ENCODE measurements at regions not wholly inside any gene's neighbourhood (a gene's known extent, or its start where the extent isn't known, plus 50 kb on each side); places are given as distances from the start of the nearest gene placed in this dataset.

GRCh38 chr17:27958708-27959381 lies 65.7 kb upstream of the LYRM9 start (continued):
- TF ChIP-seq POLR2AphosphoS5 (IDR thresholded peaks at IDR 0.05; ENCODE audit: low read depth, low read length): no peak

DNA sequence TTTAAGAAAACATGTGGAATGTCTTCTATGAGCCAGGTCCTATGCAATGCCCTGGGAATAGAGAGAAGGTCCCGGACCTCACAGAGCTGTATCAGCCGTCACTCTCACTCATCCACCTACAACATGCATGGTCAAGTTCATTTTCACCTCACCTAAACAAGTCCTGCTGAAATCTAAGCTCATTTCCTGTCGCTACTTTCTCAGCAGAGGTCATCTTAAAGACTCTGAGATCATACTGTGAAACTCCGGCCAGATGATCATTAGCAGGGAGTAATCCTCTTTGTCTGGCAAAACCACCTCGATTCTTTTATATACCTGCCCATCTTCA lies 66.2 kb upstream of the LYRM9 start:
- Histone ChIP-seq H3K4me3 (ENCODE audit: low read depth in 2 of 2, low read length in 1 of 2) (no peak overlapping the region), H3K36me3 (replicated peaks in 1 of 2; ENCODE audit: control insufficient read depth in 1 of 2, insufficient read depth in 2 of 2, low read length in 1 of 2) (no peaks in the 10 kb centered on the region), H3K79me2 (ENCODE audit: insufficient read depth) (no peaks in the 10 kb centered on the region), H3K4me1 (ENCODE audit: control insufficient read depth in 1 of 2, insufficient read depth in 2 of 2, low read depth in 1 of 2, low read length in 1 of 2) (peaks cover 0 to 8% of the 10 kb centered on the region in 2 experiments; a peak in 1 of 4 replicates), H3K9me2 (no peaks in the 10 kb centered on the region), H3K4me2 (no peak overlapping the region), H3K9me3 (no peaks in the 10 kb centered on the region), H3K27me3 (ENCODE audit: insufficient read depth) (no peaks in the 10 kb centered on the region), H3K27ac (ENCODE audit: low read depth in 2 of 2, low read length in 1 of 2) (no peak overlapping the region), H4K20me1 (ENCODE audit: insufficient read depth) (no peaks in the 10 kb centered on the region), H2AFZ (ENCODE audit: low read depth) (no peak overlapping the region), H3K9ac (no peak overlapping the region), H3F3A (replicated peaks; ENCODE audit: insufficient read depth) (no peaks in the 10 kb centered on the region)
- WGBS (ENCODE audit: low lambda C conversion rate): 71% methylated on average over 5 of the region's 5 CpGs
- POLR2A ChIA-PET: no interaction called here
- no peak for DNase-seq
- CTCF ChIA-PET: interaction anchor here (0.7 kb wide), 1 partner anchor 26 kb away, joined by 3 read pairs; no protein-coding TSS in a partner anchor
- TF ChIP-seq EZH2phosphoT487 (IDR thresholded peaks at IDR 0.05; ENCODE audit: borderline replicate concordance, low read depth): no peak
- TF ChIP-seq MEF2A (IDR thresholded peaks at IDR 0.05; ENCODE audit: borderline replicate concordance, low read depth): no peak
- TF ChIP-seq, protein P1, sequence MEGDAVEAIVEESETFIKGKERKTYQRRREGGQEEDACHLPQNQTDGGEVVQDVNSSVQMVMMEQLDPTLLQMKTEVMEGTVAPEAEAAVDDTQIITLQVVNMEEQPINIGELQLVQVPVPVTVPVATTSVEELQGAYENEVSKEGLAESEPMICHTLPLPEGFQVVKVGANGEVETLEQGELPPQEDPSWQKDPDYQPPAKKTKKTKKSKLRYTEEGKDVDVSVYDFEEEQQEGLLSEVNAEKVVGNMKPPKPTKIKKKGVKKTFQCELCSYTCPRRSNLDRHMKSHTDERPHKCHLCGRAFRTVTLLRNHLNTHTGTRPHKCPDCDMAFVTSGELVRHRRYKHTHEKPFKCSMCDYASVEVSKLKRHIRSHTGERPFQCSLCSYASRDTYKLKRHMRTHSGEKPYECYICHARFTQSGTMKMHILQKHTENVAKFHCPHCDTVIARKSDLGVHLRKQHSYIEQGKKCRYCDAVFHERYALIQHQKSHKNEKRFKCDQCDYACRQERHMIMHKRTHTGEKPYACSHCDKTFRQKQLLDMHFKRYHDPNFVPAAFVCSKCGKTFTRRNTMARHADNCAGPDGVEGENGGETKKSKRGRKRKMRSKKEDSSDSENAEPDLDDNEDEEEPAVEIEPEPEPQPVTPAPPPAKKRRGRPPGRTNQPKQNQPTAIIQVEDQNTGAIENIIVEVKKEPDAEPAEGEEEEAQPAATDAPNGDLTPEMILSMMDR (IDR thresholded peaks at IDR 0.05): no peak
- no peak for TF ChIP-seq SMC3 (IDR thresholded peaks at IDR 0.05; ENCODE audit: low read depth, low read length)
- TF ChIP-seq TCF12 (IDR thresholded peaks at IDR 0.05): no peak
- TF ChIP-seq USF2 (IDR thresholded peaks at IDR 0.05; ENCODE audit: borderline replicate concordance, low read depth, low read length): no peak
- TF ChIP-seq, protein P2, sequence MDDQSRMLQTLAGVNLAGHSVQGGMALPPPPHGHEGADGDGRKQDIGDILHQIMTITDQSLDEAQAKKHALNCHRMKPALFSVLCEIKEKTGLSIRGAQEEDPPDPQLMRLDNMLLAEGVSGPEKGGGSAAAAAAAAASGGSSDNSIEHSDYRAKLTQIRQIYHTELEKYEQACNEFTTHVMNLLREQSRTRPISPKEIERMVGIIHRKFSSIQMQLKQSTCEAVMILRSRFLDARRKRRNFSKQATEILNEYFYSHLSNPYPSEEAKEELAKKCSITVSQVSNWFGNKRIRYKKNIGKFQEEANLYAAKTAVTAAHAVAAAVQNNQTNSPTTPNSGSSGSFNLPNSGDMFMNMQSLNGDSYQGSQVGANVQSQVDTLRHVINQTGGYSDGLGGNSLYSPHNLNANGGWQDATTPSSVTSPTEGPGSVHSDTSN (IDR thresholded peaks at IDR 0.05): no peak
- TF ChIP-seq JUND (IDR thresholded peaks at IDR 0.05): no peak
- TF ChIP-seq RXRA (IDR thresholded peaks at IDR 0.05; ENCODE audit: borderline replicate concordance, low read depth): no peak
- TF ChIP-seq TEAD4 (IDR thresholded peaks at IDR 0.05; ENCODE audit: borderline replicate concordance, insufficient read depth): no peak
- no peak for TF ChIP-seq FOSL2 (IDR thresholded peaks at IDR 0.05; ENCODE audit: borderline replicate concordance, low read depth)
- no peak for TF ChIP-seq MXI1 (IDR thresholded peaks at IDR 0.05; ENCODE audit: low read depth, low read length)
- no peak for TF ChIP-seq ELF1 (IDR thresholded peaks at IDR 0.05)
- no peak for TF ChIP-seq TAF1 (IDR thresholded peaks at IDR 0.05; ENCODE audit: borderline replicate concordance, low read depth, low read length)
- no peak for TF ChIP-seq SIN3A (IDR thresholded peaks at IDR 0.05; ENCODE audit: borderline replicate concordance, low read depth, low read length)
- TF ChIP-seq NFIC (IDR thresholded peaks at IDR 0.05; ENCODE audit: borderline replicate concordance): no peak

Measured in SK-N-SH (cell line).